Body of pancreas (tissue), 4 donors: ENCODE measurements at regions not wholly inside any gene's neighbourhood (a gene's known extent, or its start where the extent isn't known, plus 50 kb on each side); places are given as distances from the start of the nearest gene placed in this dataset.

Experiments
- ATAC-seq: fragments of 150-250 bp; one replicate; pipeline ENCODE4 v1.9.1; 2016
- DNase-seq, 4 donors: peaks; one replicate each; pipeline ENCODE4 v3.0.0-alpha.2; 2019
- H3K27ac ChIP-seq, 4 donors: fragments of 200-600 bp; sonication (generic); 1 replicate in 3 of 4; 2 replicates in 1 of 4; pipeline versions ENCODE4 v1.5.1 to v1.6.1; 2016 to 2019; ENCODE audit warnings: mild to moderate bottlenecking in 1 of 4, mixed read lengths in 1 of 4, moderate library complexity in 1 of 4
- H3K27me3 ChIP-seq, 2 donors: fragments of 200-600 bp; sonication (generic); one replicate each; pipeline ENCODE4 v1.6.0; 2016; ENCODE audit warnings: mild to moderate bottlenecking in 1 of 2
- H3K36me3 ChIP-seq, 2 donors: fragments of 200-600 bp; sonication (generic); replicated peaks in 1 of 2; 2 replicates each; pipeline ENCODE4 v1.5.1; 2016; ENCODE audit warnings: low read depth in 2 of 2; ENCODE audit not compliant: insufficient read depth in 1 of 2
- H3K4me1 ChIP-seq: fragments of 200-600 bp; sonication (generic); one replicate; pipeline ENCODE4 v1.6.0; 2016
- H3K4me3 ChIP-seq, 2 donors: fragments of 200-600 bp; sonication (generic); 1 replicate in 1 of 2; 2 replicates in 1 of 2; pipeline ENCODE4 v1.5.1; 2016 to 2019
- H3K9me3 ChIP-seq, 3 donors: fragments of 200-600 bp; sonication (generic); 1 replicate in 2 of 3; 2 replicates in 1 of 3; pipeline ENCODE4 v1.5.1; 2016
- CTCF ChIP-seq, 7 experiments: fragments of 450-650 bp in 4 of 7; fragments of 200-600 bp in 3 of 7; sonication (generic) in 3 of 7; IDR thresholded peaks; one replicate each; pipeline ENCODE4 v1.5.1; 2016 to 2019; ENCODE audit warnings: antibody characterized with exemption in 7 of 7
- POLR2A ChIP-seq, 3 donors: fragments of 450-650 bp; IDR thresholded peaks; one replicate each; pipeline ENCODE4 v1.6.1; 2016; ENCODE audit warnings: antibody characterized with exemption in 3 of 3, mild to moderate bottlenecking in 2 of 3
- WGBS, 2 donors: methylation state at CpG; one replicate each; pipeline ENCODE4 v1.1.5; 2017; 5-methylcytosine and 5-hydroxymethylcytosine counted together
- intact Hi-C: fragments of 100-400 bp; cut with DNase I; formaldehyde crosslinking; loops from one replicate; pipeline ENCODE4 v1.15.1; 2023

DNA sequence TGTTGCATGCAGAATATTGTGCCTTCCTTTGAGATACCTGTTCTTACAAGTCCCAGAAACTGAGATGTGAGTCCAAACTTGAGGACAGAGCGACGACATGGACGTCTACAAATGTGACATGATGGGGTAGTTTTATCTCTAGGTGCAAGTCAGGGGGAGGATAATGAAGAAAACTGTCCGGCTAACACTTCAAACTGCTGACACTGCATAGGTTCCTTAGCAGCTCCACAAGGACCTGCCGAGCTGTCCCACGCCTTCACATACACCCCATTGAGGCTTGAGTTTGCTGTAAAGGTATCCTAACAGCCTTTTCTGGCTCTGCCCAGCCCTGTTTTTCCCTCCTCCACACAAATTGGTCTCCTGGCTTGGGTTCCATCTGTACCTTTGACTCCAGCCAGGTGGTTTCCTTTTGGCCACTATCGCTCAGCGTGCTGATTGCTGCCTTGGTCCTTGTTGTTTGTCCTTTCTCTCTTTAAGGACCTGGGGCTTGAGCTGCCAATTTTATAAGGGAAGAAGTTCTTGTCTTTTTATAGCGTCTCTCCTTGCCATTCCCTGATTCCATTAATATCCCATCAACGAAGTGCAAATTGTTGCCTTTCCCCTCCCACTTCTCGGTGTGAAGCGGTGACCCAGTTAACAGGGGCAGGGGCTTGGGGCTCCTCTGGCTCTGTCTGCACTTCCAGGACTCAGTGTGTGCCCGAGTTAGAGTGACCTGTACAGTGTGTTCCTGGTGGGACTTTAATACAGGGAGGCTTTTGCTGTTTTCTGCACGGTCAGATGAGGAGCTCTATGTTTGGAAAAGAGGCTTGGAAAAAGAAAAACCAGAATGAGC is 100.3 kb downstream of the PCSK1 start:
- Histone ChIP-seq H3K9me3 (no peaks in the 10 kb centered on the region), H3K4me1 (peaks cover 50% of the 10 kb centered on the region), H3K36me3 (no peaks in the 10 kb centered on the region), H3K27me3 (no peaks in the 10 kb centered on the region), H3K4me3 (no peak overlapping the region), H3K27ac (peak overlapping the region in 3 of 4 donors; percentile 63 to 69 (median 66))
- WGBS, 2 donors: 43 to 54% methylated on average over 14 of the region's 14 CpGs
- intact Hi-C loops: loop anchor here (10.0 kb wide), 1 partner anchor 478 kb away; no protein-coding TSS in a partner anchor
- peak; percentile 41 to 67 (median 62) for DNase-seq
- TF ChIP-seq POLR2A (IDR thresholded peaks at IDR 0.05) (no peak), CTCF (IDR thresholded peaks at IDR 0.05) (peak in 1 of 7 experiments; percentile 7)
- peak; percentile 51 for ATAC-seq

DNA sequence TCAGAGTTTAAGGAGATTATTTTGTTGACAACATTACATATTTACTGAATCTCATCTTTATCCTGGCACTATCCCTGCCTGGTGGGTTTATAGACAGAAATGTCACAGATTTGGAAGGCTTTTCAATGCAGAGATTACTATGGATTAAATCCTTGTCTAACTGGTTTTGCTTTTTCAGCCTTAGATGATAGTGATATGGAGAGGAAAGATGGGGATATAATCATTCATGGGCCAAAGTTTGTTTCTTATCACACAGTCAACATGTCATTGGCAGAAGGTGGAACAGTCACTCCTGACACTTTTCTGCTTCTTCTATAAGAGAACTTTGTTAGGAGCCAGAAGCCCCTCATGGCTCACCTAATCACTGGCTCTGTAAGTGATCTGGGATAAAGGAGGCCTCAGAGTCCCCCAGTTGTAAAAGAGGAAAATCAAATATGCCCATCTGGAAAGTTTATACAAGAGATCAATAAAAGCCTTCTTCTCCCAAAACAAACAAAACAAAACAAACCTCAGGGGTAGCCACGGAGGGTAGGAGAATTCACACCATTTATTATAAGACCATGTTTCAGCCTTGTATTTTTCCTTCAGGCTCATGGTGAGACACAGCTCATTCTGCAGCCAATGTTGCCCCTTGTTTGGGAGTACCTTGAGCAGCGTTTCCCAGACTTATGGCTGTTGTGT is 101.2 kb downstream of the PCSK1 start:
- H3K36me3 ChIP-seq: no peaks in the 10 kb centered on the region
- H3K4me3 ChIP-seq: no peak overlapping the region
- peak overlapping the region in 3 of 4 donors; percentile 7 to 69 (median 66) for H3K27ac ChIP-seq
- H3K9me3 ChIP-seq: no peaks in the 10 kb centered on the region
- DNase-seq: no peak
- intact Hi-C loops: loop anchor here (10.0 kb wide), 1 partner anchor 477 kb away; no protein-coding TSS in a partner anchor
- TF ChIP-seq POLR2A (IDR thresholded peaks at IDR 0.05) (no peak), CTCF (IDR thresholded peaks at IDR 0.05) (no peak)
- WGBS, 2 donors: 25 to 27% methylated on average over 2 of the region's 2 CpGs
- no peak for ATAC-seq
- H3K27me3 ChIP-seq: no peaks in the 10 kb centered on the region
- H3K4me1 ChIP-seq: peaks cover 43% of the 10 kb centered on the region

DNA sequence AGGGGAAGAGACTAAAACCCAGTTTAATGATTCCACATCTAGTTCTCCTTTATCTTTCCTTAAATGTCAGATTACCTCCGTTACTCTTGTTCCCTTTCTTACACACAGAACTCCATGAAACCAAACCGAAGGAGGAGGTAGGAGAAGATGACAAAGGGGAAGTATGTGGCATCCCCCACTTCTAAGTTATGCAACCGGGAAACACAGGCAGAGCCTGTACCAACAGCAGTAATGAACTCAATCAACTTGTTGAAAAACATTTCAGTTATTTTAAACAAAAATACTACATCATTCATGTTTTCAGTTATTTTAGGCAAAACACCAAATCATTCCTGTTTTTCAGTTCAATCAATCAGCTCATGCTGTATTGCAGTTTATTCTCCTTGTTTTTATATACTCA is 101.8 kb downstream of the PCSK1 start:
- peak in 1 of 4 donors; percentile 24 for DNase-seq
- WGBS, 2 donors: 34 to 45% methylated on average over 3 of the region's 3 CpGs
- H3K4me3 ChIP-seq: no peak overlapping the region
- no peaks in the 10 kb centered on the region for H3K36me3 ChIP-seq
- ATAC-seq: no peak
- peaks cover 36% of the 10 kb centered on the region for H3K4me1 ChIP-seq
- no peaks in the 10 kb centered on the region for H3K27me3 ChIP-seq
- H3K9me3 ChIP-seq: no peaks in the 10 kb centered on the region
- peak overlapping the region in 1 of 4 donors; percentile 7 for H3K27ac ChIP-seq
- intact Hi-C loops: loop anchor here (10.0 kb wide), 1 partner anchor 476 kb away; no protein-coding TSS in a partner anchor
- TF ChIP-seq POLR2A (IDR thresholded peaks at IDR 0.05) (no peak), CTCF (IDR thresholded peaks at IDR 0.05) (no peak)

DNA sequence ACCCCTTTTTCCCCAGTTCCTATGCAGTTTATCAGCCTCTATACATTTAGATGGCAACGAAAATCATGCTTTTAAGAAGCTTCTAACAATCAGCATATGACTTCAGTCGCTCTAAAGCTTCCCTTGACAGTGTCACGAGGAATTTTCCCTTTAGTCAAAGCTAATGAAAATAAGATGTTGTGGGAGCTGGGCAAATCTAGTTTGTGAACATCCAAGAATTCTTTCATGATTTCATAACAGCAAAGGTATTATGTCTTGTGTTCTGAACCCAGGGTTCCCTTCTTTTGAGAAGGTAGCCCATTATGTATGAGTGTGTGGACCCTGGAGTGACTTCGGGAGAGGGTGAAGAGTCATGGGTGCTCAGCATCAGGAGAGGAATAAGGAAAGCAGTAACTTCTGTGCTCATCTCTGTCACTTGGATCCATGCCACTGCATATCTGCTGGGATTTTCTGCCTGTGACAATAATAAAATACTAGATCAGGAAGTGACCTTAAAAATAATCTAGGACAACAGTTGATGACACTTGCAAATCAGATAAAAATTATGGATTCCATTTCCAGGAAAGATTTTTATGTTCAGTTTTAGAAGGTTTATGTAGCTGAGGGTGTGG is 102.4 kb downstream of the PCSK1 start:
- H3K27ac ChIP-seq: no peak overlapping the region
- intact Hi-C loops: loop anchor here (10.0 kb wide), 1 partner anchor 476 kb away; no protein-coding TSS in a partner anchor

More for the DNA sequence above, 102.4 kb downstream of the PCSK1 start:
- Histone ChIP-seq H3K36me3 (no peaks in the 10 kb centered on the region), H3K4me1 (peaks cover 31% of the 10 kb centered on the region), H3K4me3 (no peak overlapping the region), H3K9me3 (no peaks in the 10 kb centered on the region), H3K27me3 (no peaks in the 10 kb centered on the region)
- DNase-seq (no peak), ATAC-seq (no peak)
- TF ChIP-seq POLR2A (IDR thresholded peaks at IDR 0.05) (no peak), CTCF (IDR thresholded peaks at IDR 0.05) (no peak)
- 94% methylated on average over 4 of the region's 4 CpGs for WGBS, 2 donors
